ENCODE measurements at regions not wholly inside any gene's neighbourhood (a gene's known extent, or its start where the extent isn't known, plus 50 kb on each side); places are given as distances from the start of the nearest gene placed in this dataset.

DNA sequence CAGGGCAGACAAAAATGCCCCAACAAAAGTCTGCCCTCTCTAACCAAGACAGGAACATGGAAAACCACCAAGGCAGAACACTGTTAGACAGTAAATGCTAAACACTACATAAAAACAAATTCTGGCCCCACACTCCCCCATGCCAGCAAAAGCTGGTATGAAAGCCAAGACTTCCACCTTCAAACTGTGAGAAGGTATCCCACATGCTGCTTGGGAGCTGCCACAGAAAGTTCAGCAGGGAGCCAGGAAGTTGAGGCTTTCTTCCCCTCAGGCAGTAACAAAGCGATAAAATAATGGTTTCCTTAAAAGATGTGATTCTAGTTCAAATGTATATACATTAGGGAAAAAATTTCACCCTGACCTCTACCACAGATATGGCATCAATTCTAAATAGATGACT lies 770.4 kb upstream of the NDST4 start:
- no peaks in the 10 kb centered on the region for H3K27me3 ChIP-seq
- H3K4me3 ChIP-seq = no peak overlapping the region
- H3K36me3 ChIP-seq = no peaks in the 10 kb centered on the region
- no peak for DNase-seq
- no peak overlapping the region for H3K27ac ChIP-seq
- no peaks in the 10 kb centered on the region for H3K4me1 ChIP-seq
- no peak for TF ChIP-seq CTCF (IDR thresholded peaks at IDR 0.05)
- TF ChIP-seq POLR2AphosphoS5 (IDR thresholded peaks at IDR 0.05) = no peak
- TF ChIP-seq EP300 (IDR thresholded peaks at IDR 0.05) = no peak
- no peak for TF ChIP-seq POLR2A (IDR thresholded peaks at IDR 0.05)
- 95 to 100% methylated on average over 1 of the region's 1 CpG for WGBS, 2 donors
- intact Hi-C loops (cut with DNase I) = no loop called here
- H3K9me3 ChIP-seq = no peaks in the 10 kb centered on the region

DNA sequence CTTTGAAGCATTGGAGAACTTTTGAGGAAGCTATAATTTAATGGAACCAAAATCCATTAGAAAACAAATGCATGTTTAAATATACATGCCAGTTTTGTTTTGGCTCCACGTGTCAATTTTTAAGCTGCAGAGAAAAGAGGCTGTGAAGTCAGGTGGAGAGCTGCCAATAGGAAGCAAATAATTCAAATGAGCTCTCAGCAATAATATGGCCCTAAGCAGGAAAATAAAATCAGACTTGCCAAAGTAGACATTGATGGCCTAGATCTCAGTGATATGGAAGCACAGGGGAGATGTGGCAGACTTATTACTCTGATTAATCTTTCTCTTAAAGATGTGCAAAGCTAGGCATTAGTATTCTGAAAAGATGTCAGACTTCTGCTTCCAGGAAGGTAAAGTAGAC lies 769.8 kb upstream of the NDST4 start:
- H3K4me3 ChIP-seq = no peak overlapping the region
- DNase-seq = no peak
- TF ChIP-seq POLR2AphosphoS5 (IDR thresholded peaks at IDR 0.05) (no peak), EP300 (IDR thresholded peaks at IDR 0.05) (no peak), POLR2A (IDR thresholded peaks at IDR 0.05) (no peak), CTCF (IDR thresholded peaks at IDR 0.05) (no peak)
- H3K27ac ChIP-seq = no peak overlapping the region
- intact Hi-C loops (cut with DNase I) = no loop called here
- no peaks in the 10 kb centered on the region for H3K4me1 ChIP-seq
- WGBS, 2 donors = 5 to 39% methylated on average over 1 of the region's 1 CpG
- H3K27me3 ChIP-seq = no peaks in the 10 kb centered on the region
- H3K36me3 ChIP-seq = no peaks in the 10 kb centered on the region
- no peaks in the 10 kb centered on the region for H3K9me3 ChIP-seq

DNA sequence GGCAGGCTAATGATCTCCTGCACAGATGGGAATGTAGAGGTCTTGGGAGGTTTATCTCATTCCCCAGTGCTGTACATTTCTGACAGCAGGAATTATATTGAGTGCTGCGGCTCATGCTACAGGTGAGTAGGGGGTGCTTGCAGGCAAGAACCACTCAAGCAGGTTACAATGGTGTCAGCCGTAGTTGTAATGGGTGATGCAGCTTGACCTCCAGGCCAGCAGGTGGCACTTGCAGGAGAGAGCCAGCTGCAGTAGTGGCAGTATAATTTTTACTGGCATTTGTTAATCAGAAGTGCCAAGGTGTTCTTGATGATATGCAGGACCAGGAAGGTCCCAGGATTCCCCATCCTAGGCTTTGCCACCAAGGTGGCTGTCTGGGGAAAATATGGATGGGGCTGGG lies 759.6 kb upstream of the NDST4 start:
- intact Hi-C loops (cut with DNase I) = no loop called here
- no peak for TF ChIP-seq POLR2AphosphoS5 (IDR thresholded peaks at IDR 0.05)
- no peak for TF ChIP-seq EP300 (IDR thresholded peaks at IDR 0.05)
- TF ChIP-seq CTCF (IDR thresholded peaks at IDR 0.05) = no peak
- no peak for TF ChIP-seq POLR2A (IDR thresholded peaks at IDR 0.05)
- Histone ChIP-seq H3K4me3 (no peak overlapping the region), H3K27ac (no peak overlapping the region), H3K27me3 (no peaks in the 10 kb centered on the region), H3K4me1 (no peaks in the 10 kb centered on the region), H3K9me3 (no peaks in the 10 kb centered on the region), H3K36me3 (no peaks in the 10 kb centered on the region)
- 94 to 97% methylated on average over 2 of the region's 2 CpGs for WGBS, 2 donors
- no peak for DNase-seq

- TF ChIP-seq POLR2A (IDR thresholded peaks at IDR 0.05) (no peak), POLR2AphosphoS5 (IDR thresholded peaks at IDR 0.05) (no peak), CTCF (IDR thresholded peaks at IDR 0.05) (no peak), EP300 (IDR thresholded peaks at IDR 0.05) (no peak)
- Histone ChIP-seq H3K27ac (no peak overlapping the region), H3K4me1 (no peaks in the 10 kb centered on the region), H3K9me3 (no peaks in the 10 kb centered on the region), H3K36me3 (no peaks in the 10 kb centered on the region), H3K27me3 (no peaks in the 10 kb centered on the region), H3K4me3 (no peak overlapping the region)
- intact Hi-C loops (cut with DNase I) = no loop called here
- no peak for DNase-seq
Measured at GRCh38 chr4:115871596-115871995, 758.2 kb upstream of the NDST4 start.

GRCh38 chr4:115866364-115866896 lies 753.0 kb upstream of the NDST4 start:
- WGBS, 2 donors = 60 to 62% methylated on average over 3 of the region's 3 CpGs

More at GRCh38 chr4:115866364-115866896, 753.0 kb upstream of the NDST4 start:
- Histone ChIP-seq H3K36me3 (no peaks in the 10 kb centered on the region), H3K9me3 (no peaks in the 10 kb centered on the region), H3K4me1 (no peaks in the 10 kb centered on the region), H3K27me3 (no peaks in the 10 kb centered on the region), H3K27ac (no peak overlapping the region), H3K4me3 (no peak overlapping the region)
- DNase-seq = no peak
- intact Hi-C loops (cut with DNase I) = no loop called here
- TF ChIP-seq POLR2AphosphoS5 (IDR thresholded peaks at IDR 0.05) = no peak
- no peak for TF ChIP-seq CTCF (IDR thresholded peaks at IDR 0.05)
- no peak for TF ChIP-seq EP300 (IDR thresholded peaks at IDR 0.05)
- no peak for TF ChIP-seq POLR2A (IDR thresholded peaks at IDR 0.05)

Measured in sigmoid colon (tissue), 6 donors.